PC-3 (cell line): ENCODE measurements at regions not wholly inside any gene's neighbourhood (a gene's known extent, or its start where the extent isn't known, plus 50 kb on each side); places are given as distances from the start of the nearest gene placed in this dataset.

Experiments used
- CTCF ChIP-seq: fragments of 300-600 bp; sonication (generic); conservative IDR thresholded peaks from 2 replicates; pipeline ENCODE4 v1.5.1; 2017; ENCODE audit warnings: antibody characterized with exemption, low read depth, mild to moderate bottlenecking, low read length
- EZH2 ChIP-seq: fragments of 300-600 bp; sonication (generic); IDR thresholded peaks from one replicate; pipeline ENCODE4 v1.6.1; 2017; ENCODE audit warnings: antibody characterized with exemption, mild to moderate bottlenecking, low read length; ENCODE audit not compliant: unreplicated experiment
- EZH2phosphoT487 ChIP-seq: fragments of 300-600 bp; sonication (generic); IDR thresholded peaks from 2 replicates; pipeline ENCODE4 v1.6.1; 2018; ENCODE audit warnings: mild to moderate bottlenecking, antibody characterized with exemption, low read length, borderline replicate concordance

GRCh38 chr15:39290711-39291435, 290.0 kb upstream of the THBS1 start:
- TF ChIP-seq CTCF (no peak), EZH2phosphoT487 (no peak), EZH2 (no peak)
